GM12872 (cell line): ENCODE measurements at regions not wholly inside any gene's neighbourhood (a gene's known extent, or its start where the extent isn't known, plus 50 kb on each side); places are given as distances from the start of the nearest gene placed in this dataset.

Experiments
- TF ChIP-seq, protein P1 (sequence below): IDR thresholded peaks from 3 replicates; pipeline ENCODE4 v1.5.1; 2011; ENCODE audit warnings: low read depth, mild to moderate bottlenecking, low read length, moderate library complexity; ENCODE audit not compliant: insufficient read depth

DNA sequence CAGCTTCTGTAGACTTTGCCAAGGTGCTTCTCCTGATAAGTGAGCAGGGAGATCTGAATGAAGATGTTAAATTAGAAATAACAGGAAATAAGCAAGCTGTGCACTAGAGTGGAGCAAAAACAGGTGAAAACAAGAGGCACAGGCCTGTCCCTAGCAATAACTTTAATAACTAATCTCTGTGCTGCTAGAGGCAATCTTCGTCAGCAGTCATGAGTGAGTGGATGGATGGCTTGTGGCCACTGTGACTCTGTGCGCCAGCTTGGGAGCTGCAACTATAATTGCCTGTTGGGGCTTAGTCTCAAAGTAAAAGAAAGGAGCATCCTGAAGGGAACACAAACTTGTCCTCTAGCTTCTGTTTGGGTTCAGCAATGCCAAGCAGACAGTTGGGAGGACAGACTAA lies 240.3 kb downstream of the HHIPL2 start:
- TF ChIP-seq, protein P1, sequence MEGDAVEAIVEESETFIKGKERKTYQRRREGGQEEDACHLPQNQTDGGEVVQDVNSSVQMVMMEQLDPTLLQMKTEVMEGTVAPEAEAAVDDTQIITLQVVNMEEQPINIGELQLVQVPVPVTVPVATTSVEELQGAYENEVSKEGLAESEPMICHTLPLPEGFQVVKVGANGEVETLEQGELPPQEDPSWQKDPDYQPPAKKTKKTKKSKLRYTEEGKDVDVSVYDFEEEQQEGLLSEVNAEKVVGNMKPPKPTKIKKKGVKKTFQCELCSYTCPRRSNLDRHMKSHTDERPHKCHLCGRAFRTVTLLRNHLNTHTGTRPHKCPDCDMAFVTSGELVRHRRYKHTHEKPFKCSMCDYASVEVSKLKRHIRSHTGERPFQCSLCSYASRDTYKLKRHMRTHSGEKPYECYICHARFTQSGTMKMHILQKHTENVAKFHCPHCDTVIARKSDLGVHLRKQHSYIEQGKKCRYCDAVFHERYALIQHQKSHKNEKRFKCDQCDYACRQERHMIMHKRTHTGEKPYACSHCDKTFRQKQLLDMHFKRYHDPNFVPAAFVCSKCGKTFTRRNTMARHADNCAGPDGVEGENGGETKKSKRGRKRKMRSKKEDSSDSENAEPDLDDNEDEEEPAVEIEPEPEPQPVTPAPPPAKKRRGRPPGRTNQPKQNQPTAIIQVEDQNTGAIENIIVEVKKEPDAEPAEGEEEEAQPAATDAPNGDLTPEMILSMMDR, result no peak

DNA sequence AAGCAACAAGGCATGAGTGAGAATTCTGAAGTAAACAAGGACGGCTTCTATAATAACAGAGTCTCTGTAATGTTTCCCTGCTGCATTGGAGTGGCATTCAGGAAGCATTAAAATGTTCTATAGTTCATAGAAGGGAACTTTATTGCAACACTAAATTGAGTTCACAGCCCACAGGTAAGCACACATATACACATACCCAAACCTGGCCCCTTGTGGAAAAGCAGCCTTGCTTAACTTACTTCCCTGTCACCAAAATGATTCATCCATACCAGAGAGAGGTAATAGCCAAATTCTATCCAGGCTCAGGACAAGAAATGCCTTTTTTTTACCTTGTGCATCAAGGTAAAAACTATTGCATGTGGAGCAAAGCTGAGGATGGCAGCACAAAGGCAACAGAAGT lies 241.4 kb downstream of the HHIPL2 start:
- TF ChIP-seq, protein P1, result no peak

DNA sequence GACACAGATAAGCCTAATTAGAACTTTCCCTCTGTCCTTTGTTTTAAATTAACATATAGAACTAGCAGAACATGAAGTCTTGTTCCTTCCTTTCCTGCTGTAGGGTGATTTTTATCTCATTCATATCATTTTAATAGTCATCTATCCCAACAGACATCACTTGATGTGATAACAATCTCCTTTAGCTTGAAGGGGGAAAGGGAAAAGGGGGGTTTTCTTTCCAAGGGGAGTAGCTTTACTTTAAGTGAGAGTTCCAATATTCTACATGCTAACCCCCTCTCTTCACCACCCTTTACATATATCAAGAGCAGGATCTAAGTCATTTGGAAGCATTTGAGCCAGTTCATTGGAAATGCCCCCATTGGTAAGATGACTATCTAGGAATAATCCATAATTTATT lies 241.9 kb downstream of the HHIPL2 start:
- TF ChIP-seq, protein P1, result no peak

DNA sequence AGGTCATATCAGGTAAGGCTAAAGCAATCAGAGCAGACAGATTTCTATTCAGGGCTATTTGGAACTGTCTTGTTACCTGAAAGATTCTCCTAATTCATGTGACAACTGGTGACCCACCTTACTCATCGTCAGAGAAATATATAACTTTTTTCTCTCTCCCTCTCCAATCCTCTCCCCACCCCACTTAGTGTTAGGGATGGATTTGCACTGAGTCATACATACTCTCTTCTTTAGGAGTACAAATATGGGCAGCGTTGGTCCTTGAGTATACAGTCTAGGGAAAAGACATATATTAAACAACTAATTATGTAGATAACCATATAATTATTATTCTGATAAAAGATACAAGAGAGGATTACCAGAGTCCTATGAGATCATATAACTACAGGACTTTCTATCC lies 246.3 kb downstream of the HHIPL2 start:
- TF ChIP-seq, protein P1, result no peak

DNA sequence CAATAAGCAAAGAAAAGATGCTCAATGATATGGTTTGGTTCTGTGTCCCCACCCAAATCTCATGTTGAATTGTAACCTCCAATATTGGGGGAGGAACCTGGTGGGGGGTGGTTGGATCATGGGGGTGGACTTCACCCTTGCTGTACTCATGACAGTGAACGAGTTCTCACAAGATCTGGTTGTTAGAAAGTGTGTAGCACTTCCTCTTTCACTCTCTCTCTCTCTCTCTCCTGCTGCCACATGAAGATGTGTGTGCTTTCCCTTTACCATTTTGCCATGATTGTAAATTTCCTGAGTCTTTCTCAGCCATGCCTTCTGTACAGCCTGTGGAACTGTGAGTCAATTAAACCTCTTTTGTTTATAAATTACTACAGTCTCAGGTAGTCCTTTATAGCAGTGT lies 248.4 kb downstream of the HHIPL2 start:
- TF ChIP-seq, protein P1, result no peak

DNA sequence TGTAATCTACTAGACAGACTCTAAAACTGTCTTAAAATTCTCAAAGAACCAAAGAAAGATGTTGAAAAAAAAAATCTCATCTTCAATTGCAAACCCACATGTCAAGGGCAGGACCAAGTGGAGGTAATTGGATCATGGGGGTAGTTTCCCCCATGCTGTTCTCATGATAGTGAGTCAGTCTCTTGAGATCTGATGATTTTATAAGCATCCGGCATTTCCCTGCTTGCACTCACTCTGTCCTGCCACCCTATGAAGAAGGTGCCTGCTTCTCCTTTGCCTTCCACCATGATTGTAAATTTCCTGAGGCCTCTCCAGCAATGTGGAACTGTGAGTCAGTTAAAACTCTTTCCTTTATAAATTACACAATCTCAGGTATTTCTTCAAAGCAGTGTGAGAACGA lies 257.0 kb downstream of the HHIPL2 start:
- TF ChIP-seq, protein P1, result no peak

DNA sequence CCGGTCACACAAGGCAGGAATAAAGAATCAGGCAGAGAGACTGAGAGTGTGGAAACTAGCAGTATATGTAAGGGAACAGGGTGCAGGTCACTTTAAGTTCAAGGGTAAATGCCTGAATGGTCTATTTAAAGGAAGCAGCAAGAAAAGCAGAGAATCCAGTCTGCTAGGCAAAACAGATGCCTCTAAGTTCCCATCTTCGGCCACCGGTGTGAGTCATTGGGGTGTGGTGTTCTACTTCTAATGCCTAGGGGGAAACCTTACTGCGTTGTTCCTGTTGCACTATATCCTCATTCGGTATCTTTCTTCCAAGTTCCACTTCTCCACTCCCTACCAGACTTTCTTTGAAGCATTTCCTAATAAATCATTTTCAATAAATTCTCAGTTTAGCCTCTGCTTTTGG lies 259.9 kb downstream of the HHIPL2 start:
- TF ChIP-seq, protein P1, result no peak

DNA sequence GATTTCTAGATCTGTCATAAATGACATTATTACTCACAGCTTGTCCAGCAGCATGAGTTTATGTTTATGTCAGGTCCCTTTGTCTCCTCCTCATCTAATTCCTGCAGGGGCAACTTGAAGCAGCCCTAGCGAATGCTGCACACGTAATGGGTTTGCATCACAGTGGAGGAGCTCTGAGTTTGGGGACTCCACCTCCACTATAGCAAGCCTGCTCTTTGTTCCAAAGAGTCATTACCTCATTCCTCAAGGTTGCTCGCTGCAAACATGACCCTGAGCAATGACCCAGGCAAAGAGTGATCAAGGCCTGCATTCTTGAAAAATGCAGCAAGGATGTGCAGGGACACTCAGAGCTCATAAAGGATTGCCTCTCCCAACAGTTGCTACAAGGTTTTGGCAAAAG lies 261.9 kb downstream of the HHIPL2 start:
- TF ChIP-seq, protein P1, result no peak
